ENCODE measurements at regions not wholly inside any gene's neighbourhood (a gene's known extent, or its start where the extent isn't known, plus 50 kb on each side); places are given as distances from the start of the nearest gene placed in this dataset.

GRCh38 chr9:120286530-120286929 lies 293.4 kb downstream of the CDK5RAP2 start:
- Mint-ChIP-seq H3K9me3 (no peaks in the 10 kb centered on the region), H3K27me3 (ENCODE audit: low read depth in 2 of 2) (peaks cover 9 to 10% of the 10 kb centered on the region in 2 donors), H3K4me3 (no peak overlapping the region), H3K36me3 (no peaks in the 10 kb centered on the region), H3K4me1 (no peaks in the 10 kb centered on the region), H3K27ac (no peak overlapping the region)
- H3K27me3 ChIP-seq (ENCODE audit: control insufficient read depth, insufficient read depth, low read length): no peaks in the 10 kb centered on the region
- no peak overlapping the region for H3K27ac ChIP-seq (ENCODE audit: low read length)
- H3K36me3 ChIP-seq (ENCODE audit: control insufficient read depth, insufficient read depth, low read length): no peaks in the 10 kb centered on the region
- intact Hi-C loops (cut with micrococcal nuclease): no loop called here
- no peak for DNase-seq
- WGBS (ENCODE audit: insufficient coverage): 81% methylated on average over 3 of the region's 3 CpGs
- H3K4me1 ChIP-seq (ENCODE audit: control insufficient read depth, insufficient read depth, low read length): no peaks in the 10 kb centered on the region
- no peak overlapping the region for H3K4me3 ChIP-seq (ENCODE audit: low read length)
- TF ChIP-seq CTCF (IDR thresholded peaks at IDR 0.05): no peak
- no peak for ATAC-seq
- no peaks in the 10 kb centered on the region for H3K9me3 ChIP-seq (ENCODE audit: control insufficient read depth, insufficient read depth, low read length)

GRCh38 chr9:120284821-120285220 lies 295.1 kb downstream of the CDK5RAP2 start:
- no peaks in the 10 kb centered on the region for H3K36me3 ChIP-seq (ENCODE audit: control insufficient read depth, insufficient read depth, low read length)
- DNase-seq (no peak), ATAC-seq (no peak)
- WGBS (ENCODE audit: insufficient coverage): 85% methylated on average over 2 of the region's 2 CpGs
- no peaks in the 10 kb centered on the region for H3K27me3 ChIP-seq (ENCODE audit: control insufficient read depth, insufficient read depth, low read length)
- Mint-ChIP-seq H3K4me1 (no peaks in the 10 kb centered on the region), H3K4me3 (no peak overlapping the region), H3K27ac (no peak overlapping the region), H3K9me3 (no peaks in the 10 kb centered on the region), H3K27me3 (ENCODE audit: low read depth in 2 of 2) (peaks cover 9 to 15% of the 10 kb centered on the region in 2 donors), H3K36me3 (no peaks in the 10 kb centered on the region)
- no peak overlapping the region for H3K27ac ChIP-seq (ENCODE audit: low read length)
- intact Hi-C loops (cut with micrococcal nuclease): no loop called here
- no peaks in the 10 kb centered on the region for H3K4me1 ChIP-seq (ENCODE audit: control insufficient read depth, insufficient read depth, low read length)
- no peak for TF ChIP-seq CTCF (IDR thresholded peaks at IDR 0.05)
- no peak overlapping the region for H3K4me3 ChIP-seq (ENCODE audit: low read length)
- no peaks in the 10 kb centered on the region for H3K9me3 ChIP-seq (ENCODE audit: control insufficient read depth, insufficient read depth, low read length)

GRCh38 chr9:120281665-120282064 lies 298.3 kb downstream of the CDK5RAP2 start:
- no peak for TF ChIP-seq CTCF (IDR thresholded peaks at IDR 0.05)
- H3K9me3 Mint-ChIP-seq: no peaks in the 10 kb centered on the region
- no peaks in the 10 kb centered on the region for H3K36me3 ChIP-seq (ENCODE audit: control insufficient read depth, insufficient read depth, low read length)
- ATAC-seq (no peak), DNase-seq (no peak)
- WGBS (ENCODE audit: insufficient coverage): 83% methylated on average over 2 of the region's 2 CpGs
- H3K4me3 ChIP-seq (ENCODE audit: low read length): no peak overlapping the region
- intact Hi-C loops (cut with micrococcal nuclease): no loop called here
- no peaks in the 10 kb centered on the region for H3K36me3 Mint-ChIP-seq
- no peaks in the 10 kb centered on the region for H3K9me3 ChIP-seq (ENCODE audit: control insufficient read depth, insufficient read depth, low read length)
- no peaks in the 10 kb centered on the region for H3K4me1 ChIP-seq (ENCODE audit: control insufficient read depth, insufficient read depth, low read length)
- H3K4me3 Mint-ChIP-seq: no peak overlapping the region
- H3K27ac ChIP-seq (ENCODE audit: low read length): no peak overlapping the region
- H3K27me3 Mint-ChIP-seq (ENCODE audit: low read depth in 2 of 2): peaks cover 9 to 22% of the 10 kb centered on the region in 2 donors
- H3K4me1 Mint-ChIP-seq: no peaks in the 10 kb centered on the region
- no peak overlapping the region for H3K27ac Mint-ChIP-seq
- H3K27me3 ChIP-seq (ENCODE audit: control insufficient read depth, insufficient read depth, low read length): no peaks in the 10 kb centered on the region

GRCh38 chr9:120267929-120268328 lies 312.0 kb downstream of the CDK5RAP2 start:
- Histone ChIP-seq H3K27me3 (ENCODE audit: control insufficient read depth, insufficient read depth, low read length) (no peaks in the 10 kb centered on the region), H3K4me1 (ENCODE audit: control insufficient read depth, insufficient read depth, low read length) (no peaks in the 10 kb centered on the region), H3K9me3 (ENCODE audit: control insufficient read depth, insufficient read depth, low read length) (no peaks in the 10 kb centered on the region), H3K36me3 (ENCODE audit: control insufficient read depth, insufficient read depth, low read length) (no peaks in the 10 kb centered on the region), H3K4me3 (ENCODE audit: low read length) (no peak overlapping the region), H3K27ac (ENCODE audit: low read length) (no peak overlapping the region)
- ATAC-seq: no peak
- Mint-ChIP-seq H3K4me3 (no peak overlapping the region), H3K27me3 (ENCODE audit: low read depth in 2 of 2) (peaks cover 7 to 17% of the 10 kb centered on the region in 2 donors), H3K4me1 (no peaks in the 10 kb centered on the region), H3K27ac (no peak overlapping the region), H3K36me3 (no peaks in the 10 kb centered on the region), H3K9me3 (peaks cover 3 to 6% of the 10 kb centered on the region in 2 donors)
- intact Hi-C loops (cut with micrococcal nuclease): no loop called here
- no peak for DNase-seq
- WGBS (ENCODE audit: insufficient coverage): 67% methylated on average over 1 of the region's 1 CpG
- no peak for TF ChIP-seq CTCF (IDR thresholded peaks at IDR 0.05)
